ENCODE measurements at regions not wholly inside any gene's neighbourhood (a gene's known extent, or its start where the extent isn't known, plus 50 kb on each side); places are given as distances from the start of the nearest gene placed in this dataset.
"Not testable (repeated sequence)": the region's sequence is repeated elsewhere in the genome, so short reads cannot be mapped to it uniquely, and the experiment has no call there.

DNA sequence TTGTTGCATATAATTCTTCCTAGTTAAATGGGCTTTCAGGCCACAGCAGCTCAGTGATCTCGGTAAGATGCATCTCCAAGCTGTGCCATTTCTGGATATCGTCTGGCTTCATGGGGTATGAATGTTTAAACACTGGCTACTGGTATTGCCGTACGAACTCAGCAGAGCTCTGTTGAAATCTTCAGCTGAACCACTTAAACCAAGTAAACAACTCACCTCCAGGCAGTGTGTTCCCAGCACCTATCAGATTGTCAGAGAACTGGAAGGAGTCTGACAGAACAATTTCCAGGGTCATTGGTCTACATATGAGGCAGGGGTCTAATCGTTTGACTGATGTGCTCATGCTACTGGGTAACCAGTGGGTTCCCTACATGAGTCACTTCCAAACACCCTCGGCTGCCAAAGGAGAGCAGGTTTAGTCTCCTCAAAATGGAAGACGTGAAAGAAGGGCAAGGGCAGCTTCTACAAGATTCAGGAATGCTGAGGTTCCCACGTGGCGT lies 93.2 kb upstream of the BMAL1 start:
- Histone ChIP-seq H3K4me3 (ENCODE audit: low read depth, low read length) (no peak overlapping the region), H3K4me1 (ENCODE audit: control insufficient read depth, insufficient read depth, low read length) (no peaks in the 10 kb centered on the region), H3K36me3 (ENCODE audit: control insufficient read depth, insufficient read depth, low read length) (no peaks in the 10 kb centered on the region), H3K27me3 (ENCODE audit: control insufficient read depth, insufficient read depth, low read length) (no peaks in the 10 kb centered on the region), H3K27ac (ENCODE audit: low read depth, low read length) (no peak overlapping the region), H3K9me3 (ENCODE audit: control insufficient read depth, insufficient read depth, low read length) (peaks cover 4% of the 10 kb centered on the region)
- no peak for DNase-seq (ENCODE audit: low read depth in 4 of 6, low spot score in 6 of 6)
- WGBS (ENCODE audit: insufficient coverage) = 40% methylated on average over 2 of the region's 9 CpGs

DNA sequence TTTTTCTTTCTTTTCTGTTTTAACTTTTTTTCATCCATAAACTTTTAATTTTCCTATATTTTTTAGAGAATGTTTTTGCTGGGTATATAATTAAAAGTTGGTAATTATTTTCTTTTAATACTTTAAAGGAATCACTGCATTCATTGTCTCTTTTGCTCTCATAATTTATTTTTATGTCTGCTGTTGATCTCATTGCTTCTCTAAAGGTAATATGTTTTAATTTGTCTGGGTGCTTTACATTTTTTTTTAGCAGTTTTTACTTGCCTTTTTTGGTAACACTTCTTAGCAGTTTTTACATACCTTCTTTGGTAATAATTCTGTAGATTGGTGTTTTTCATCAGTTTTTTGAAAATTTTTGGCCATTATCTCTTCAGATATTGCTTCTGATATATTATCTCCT lies 89.4 kb upstream of the BMAL1 start:
- no peak overlapping the region for H3K4me3 ChIP-seq (ENCODE audit: low read depth, low read length)
- no peak for DNase-seq (ENCODE audit: low read depth in 4 of 6, low spot score in 6 of 6)

GRCh38 chr11:13189561-13190426 lies 87.8 kb upstream of the BMAL1 start:
- Histone ChIP-seq H3K36me3 (ENCODE audit: control insufficient read depth, insufficient read depth, low read length) (no peaks in the 10 kb centered on the region), H3K27me3 (ENCODE audit: control insufficient read depth, insufficient read depth, low read length) (no peaks in the 10 kb centered on the region), H3K9me3 (ENCODE audit: control insufficient read depth, insufficient read depth, low read length) (peaks cover 4% of the 10 kb centered on the region), H3K27ac (ENCODE audit: low read depth, low read length) (peak overlapping the region; percentile 36), H3K4me3 (ENCODE audit: low read depth, low read length) (no peak overlapping the region), H3K4me1 (ENCODE audit: control insufficient read depth, insufficient read depth, low read length) (no peaks in the 10 kb centered on the region)
- peak in 1 of 6 donors; percentile 66 for DNase-seq (ENCODE audit: low read depth in 4 of 6, low spot score in 6 of 6)
- WGBS (ENCODE audit: insufficient coverage) = 0% methylated on average over 1 of the region's 4 CpGs

More for the DNA sequence above, 89.4 kb upstream of the BMAL1 start:
- Histone ChIP-seq H3K4me1 (ENCODE audit: control insufficient read depth, insufficient read depth, low read length) (no peaks in the 10 kb centered on the region), H3K9me3 (ENCODE audit: control insufficient read depth, insufficient read depth, low read length) (peaks cover 4% of the 10 kb centered on the region), H3K27ac (ENCODE audit: low read depth, low read length) (no peak overlapping the region), H3K27me3 (ENCODE audit: control insufficient read depth, insufficient read depth, low read length) (no peaks in the 10 kb centered on the region), H3K36me3 (ENCODE audit: control insufficient read depth, insufficient read depth, low read length) (no peaks in the 10 kb centered on the region)

- Histone ChIP-seq H3K36me3 (ENCODE audit: control insufficient read depth, insufficient read depth, low read length) (no peaks in the 10 kb centered on the region), H3K27ac (ENCODE audit: low read depth, low read length) (no peak overlapping the region), H3K27me3 (ENCODE audit: control insufficient read depth, insufficient read depth, low read length) (no peaks in the 10 kb centered on the region), H3K4me1 (ENCODE audit: control insufficient read depth, insufficient read depth, low read length) (no peaks in the 10 kb centered on the region), H3K9me3 (ENCODE audit: control insufficient read depth, insufficient read depth, low read length) (no peaks in the 10 kb centered on the region), H3K4me3 (ENCODE audit: low read depth, low read length) (no peak overlapping the region)
- no peak for DNase-seq (ENCODE audit: low read depth in 4 of 6, low spot score in 6 of 6)
- 69% methylated on average over 3 of the region's 4 CpGs for WGBS (ENCODE audit: insufficient coverage)
Observed at GRCh38 chr11:13193613-13194012, 84.0 kb upstream of the BMAL1 start.

DNA sequence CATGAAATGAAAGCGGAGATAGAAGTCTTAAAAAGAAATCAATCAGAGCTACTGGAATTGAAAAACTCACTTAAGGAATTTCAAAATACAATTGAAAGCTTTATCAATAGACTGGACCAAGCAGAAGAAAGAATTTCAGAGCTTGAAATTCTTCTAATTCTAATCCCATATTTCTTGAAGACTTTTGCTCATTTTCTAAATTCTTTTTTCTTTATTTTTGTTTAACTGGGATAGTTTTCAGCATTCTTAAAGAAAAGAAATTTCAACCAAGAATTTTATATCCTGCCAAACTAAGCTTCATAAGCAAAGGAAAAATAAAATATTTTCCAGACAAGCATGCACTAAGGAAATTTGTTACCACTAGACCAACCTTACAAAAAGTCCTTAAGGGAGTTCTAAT lies 80.2 kb upstream of the BMAL1 start:
- not testable (repeated sequence) for H3K27ac ChIP-seq (ENCODE audit: low read depth, low read length); H3K4me3 ChIP-seq (ENCODE audit: low read depth, low read length); H3K27me3 ChIP-seq (ENCODE audit: control insufficient read depth, insufficient read depth, low read length); DNase-seq (ENCODE audit: low read depth in 4 of 6, low spot score in 6 of 6); H3K9me3 ChIP-seq (ENCODE audit: control insufficient read depth, insufficient read depth, low read length); H3K36me3 ChIP-seq (ENCODE audit: control insufficient read depth, insufficient read depth, low read length); H3K4me1 ChIP-seq (ENCODE audit: control insufficient read depth, insufficient read depth, low read length)
- WGBS (ENCODE audit: insufficient coverage) = no CpG with 5 or more reads among the region's 1 CpG

DNA sequence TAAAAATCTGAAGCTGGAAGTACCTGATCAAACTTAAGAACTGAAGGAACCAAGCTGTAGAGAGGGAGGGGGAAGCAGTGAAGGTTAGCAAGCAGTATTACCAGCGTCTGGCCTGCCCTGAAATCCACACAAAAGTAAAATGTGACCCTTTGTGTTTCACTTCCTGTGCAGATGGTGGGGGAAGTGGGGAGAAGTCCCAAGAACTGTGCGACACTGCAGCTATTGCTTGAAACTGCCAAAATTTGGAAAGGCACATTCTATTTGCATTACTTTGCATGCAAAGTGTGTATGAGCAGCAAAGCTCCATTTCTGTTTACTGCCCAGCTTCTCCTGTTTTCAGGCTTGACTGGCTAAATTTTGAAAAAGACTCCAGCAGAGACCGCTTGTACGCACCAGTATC lies 72.1 kb upstream of the BMAL1 start:
- H3K36me3 ChIP-seq (ENCODE audit: control insufficient read depth, insufficient read depth, low read length) = no peaks in the 10 kb centered on the region
- WGBS (ENCODE audit: insufficient coverage) = 44% methylated on average over 4 of the region's 4 CpGs
- H3K9me3 ChIP-seq (ENCODE audit: control insufficient read depth, insufficient read depth, low read length) = no peaks in the 10 kb centered on the region
- peak in 2 of 6 donors; percentile 80 to 85 for DNase-seq (ENCODE audit: low read depth in 4 of 6, low spot score in 6 of 6)
- H3K27ac ChIP-seq (ENCODE audit: low read depth, low read length) = peak overlapping the region; percentile 48
- H3K4me1 ChIP-seq (ENCODE audit: control insufficient read depth, insufficient read depth, low read length) = peaks cover 15% of the 10 kb centered on the region
- H3K4me3 ChIP-seq (ENCODE audit: low read depth, low read length) = no peak overlapping the region
- no peaks in the 10 kb centered on the region for H3K27me3 ChIP-seq (ENCODE audit: control insufficient read depth, insufficient read depth, low read length)

- no peaks in the 10 kb centered on the region for H3K9me3 ChIP-seq (ENCODE audit: control insufficient read depth, insufficient read depth, low read length)
- H3K36me3 ChIP-seq (ENCODE audit: control insufficient read depth, insufficient read depth, low read length) = no peaks in the 10 kb centered on the region
- no peaks in the 10 kb centered on the region for H3K27me3 ChIP-seq (ENCODE audit: control insufficient read depth, insufficient read depth, low read length)
- no peak overlapping the region for H3K4me3 ChIP-seq (ENCODE audit: low read depth, low read length)
- no CpG with 5 or more reads among the region's 6 CpGs for WGBS (ENCODE audit: insufficient coverage)
- no peak overlapping the region for H3K27ac ChIP-seq (ENCODE audit: low read depth, low read length)
- no peak for DNase-seq (ENCODE audit: low read depth in 4 of 6, low spot score in 6 of 6)
- peaks cover 15% of the 10 kb centered on the region for H3K4me1 ChIP-seq (ENCODE audit: control insufficient read depth, insufficient read depth, low read length)
Observed at GRCh38 chr11:13206086-13206640, 71.4 kb upstream of the BMAL1 start.

- no peak for DNase-seq (ENCODE audit: low read depth in 4 of 6, low spot score in 6 of 6)
- Histone ChIP-seq H3K27me3 (ENCODE audit: control insufficient read depth, insufficient read depth, low read length) (no peaks in the 10 kb centered on the region), H3K4me3 (ENCODE audit: low read depth, low read length) (no peak overlapping the region), H3K36me3 (ENCODE audit: control insufficient read depth, insufficient read depth, low read length) (no peaks in the 10 kb centered on the region), H3K27ac (ENCODE audit: low read depth, low read length) (no peak overlapping the region), H3K9me3 (ENCODE audit: control insufficient read depth, insufficient read depth, low read length) (no peaks in the 10 kb centered on the region), H3K4me1 (ENCODE audit: control insufficient read depth, insufficient read depth, low read length) (peaks cover 15% of the 10 kb centered on the region)
- 75% methylated on average over 3 of the region's 3 CpGs for WGBS (ENCODE audit: insufficient coverage)
Observed at GRCh38 chr11:13207270-13207664, 70.3 kb upstream of the BMAL1 start.

DNA sequence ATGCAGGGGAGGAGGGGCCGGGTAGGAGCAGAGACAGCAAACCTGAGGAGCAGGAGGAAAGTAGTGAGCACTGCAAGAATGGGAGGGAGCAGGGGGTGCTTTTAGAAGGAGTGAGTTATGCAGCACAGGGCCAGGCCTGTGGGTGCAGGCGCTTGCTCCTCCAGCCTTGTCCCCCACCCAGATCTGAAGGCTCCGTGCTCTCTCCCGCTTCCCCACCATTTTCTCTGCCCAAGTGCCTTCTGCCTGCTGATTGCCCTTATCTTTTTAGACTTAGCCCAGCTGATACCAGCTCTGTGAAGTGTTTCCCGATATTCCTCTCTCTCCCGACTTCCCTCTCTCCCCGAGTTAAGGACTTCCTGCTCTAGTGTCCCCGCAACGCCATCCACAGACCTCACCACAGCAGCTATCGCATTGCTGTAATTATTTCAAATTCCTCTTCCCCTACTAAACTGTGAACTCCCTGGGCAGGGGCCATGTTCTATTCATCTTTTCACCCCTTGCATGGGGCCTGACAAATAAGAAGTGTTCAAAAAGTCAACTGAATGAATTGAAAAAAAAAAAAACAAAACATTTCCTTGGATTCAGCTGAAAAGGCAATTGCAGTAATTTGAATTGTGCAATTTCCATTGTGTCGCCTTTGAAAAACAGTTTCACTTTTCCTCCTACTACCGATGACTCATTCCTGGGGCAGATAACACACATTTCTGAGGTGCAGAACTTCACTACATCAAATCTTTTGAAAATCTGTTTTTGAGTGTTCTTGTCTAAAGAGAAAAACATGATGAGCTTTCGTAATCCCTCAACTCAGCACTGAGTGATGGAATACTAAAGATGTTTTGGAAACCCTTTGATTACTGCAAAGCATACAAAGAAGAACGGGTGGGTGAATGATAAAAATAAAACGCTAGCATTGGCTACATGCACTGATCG lies 69.7 kb upstream of the BMAL1 start:
- DNase-seq (ENCODE audit: low read depth in 4 of 6, low spot score in 6 of 6) = peak in 2 of 6 donors; percentile 36 to 43
- H3K9me3 ChIP-seq (ENCODE audit: control insufficient read depth, insufficient read depth, low read length) = no peaks in the 10 kb centered on the region
- no peak overlapping the region for H3K4me3 ChIP-seq (ENCODE audit: low read depth, low read length)
- no peaks in the 10 kb centered on the region for H3K27me3 ChIP-seq (ENCODE audit: control insufficient read depth, insufficient read depth, low read length)
- 36% methylated on average over 8 of the region's 16 CpGs for WGBS (ENCODE audit: insufficient coverage)
- peak overlapping the region; percentile 34 for H3K27ac ChIP-seq (ENCODE audit: low read depth, low read length)
- H3K36me3 ChIP-seq (ENCODE audit: control insufficient read depth, insufficient read depth, low read length) = no peaks in the 10 kb centered on the region
- peaks cover 15% of the 10 kb centered on the region for H3K4me1 ChIP-seq (ENCODE audit: control insufficient read depth, insufficient read depth, low read length)

All from spinal cord (tissue), 9 donors.